HG03521 (cell line): ENCODE measurements at regions not wholly inside any gene's neighbourhood (a gene's known extent, or its start where the extent isn't known, plus 50 kb on each side); places are given as distances from the start of the nearest gene placed in this dataset.

ENCODE experiments used
- ATAC-seq: cut with Tn5 transposase; IDR thresholded peaks from one replicate; pipeline ENCODE4 v1.9.1; 2021; ENCODE audit warnings: mild to moderate bottlenecking, moderate library complexity; ENCODE audit not compliant: unreplicated experiment

- no peak for ATAC-seq
Measured at GRCh38 chr4:96753216-96753615, 913.3 kb downstream of the PDHA2 start.

- no peak for ATAC-seq
Measured at GRCh38 chr4:96755569-96756484, 915.9 kb downstream of the PDHA2 start.

GRCh38 chr4:96756584-96756983 lies 916.7 kb downstream of the PDHA2 start:
- no peak for ATAC-seq

DNA sequence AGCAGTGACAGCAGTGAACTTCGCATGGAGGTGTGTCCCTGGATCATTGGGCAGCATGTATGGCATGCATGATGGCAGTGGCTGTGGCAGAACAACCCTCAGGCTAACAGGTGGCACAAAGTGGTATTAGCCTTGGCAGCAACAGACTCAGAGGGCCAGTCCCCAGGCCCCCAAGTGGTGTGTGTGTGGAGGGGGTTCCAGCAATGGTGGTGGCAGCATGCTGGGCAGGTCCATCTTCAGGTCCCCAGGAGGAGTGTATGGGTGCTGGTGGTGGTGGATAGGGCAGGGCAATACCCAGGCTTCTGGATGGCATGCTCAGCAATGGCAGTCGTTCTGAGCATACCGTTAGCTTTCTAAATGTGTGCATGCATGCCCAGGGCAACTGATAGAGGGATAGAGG lies 923.7 kb downstream of the PDHA2 start:
- ATAC-seq, result no peak

DNA sequence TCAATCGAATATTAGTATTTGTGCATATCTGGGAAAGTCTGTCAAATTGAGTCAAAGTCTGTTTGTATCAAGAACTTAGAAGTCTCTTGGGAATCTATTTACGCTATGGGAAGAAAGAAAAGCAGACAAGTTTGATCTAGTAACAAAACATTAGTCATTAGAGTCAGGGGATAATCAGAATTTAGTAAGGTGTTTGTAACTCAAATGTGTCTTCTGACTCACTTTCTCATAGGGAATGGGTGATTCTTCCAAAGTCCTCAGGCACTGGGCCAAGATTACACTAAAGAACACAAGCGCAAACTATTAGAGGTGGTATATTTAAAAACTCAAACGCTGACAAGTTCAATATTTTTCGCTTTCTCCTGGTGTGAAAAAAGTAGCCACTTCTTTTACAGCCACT lies 926.5 kb downstream of the PDHA2 start:
- no peak for ATAC-seq

DNA sequence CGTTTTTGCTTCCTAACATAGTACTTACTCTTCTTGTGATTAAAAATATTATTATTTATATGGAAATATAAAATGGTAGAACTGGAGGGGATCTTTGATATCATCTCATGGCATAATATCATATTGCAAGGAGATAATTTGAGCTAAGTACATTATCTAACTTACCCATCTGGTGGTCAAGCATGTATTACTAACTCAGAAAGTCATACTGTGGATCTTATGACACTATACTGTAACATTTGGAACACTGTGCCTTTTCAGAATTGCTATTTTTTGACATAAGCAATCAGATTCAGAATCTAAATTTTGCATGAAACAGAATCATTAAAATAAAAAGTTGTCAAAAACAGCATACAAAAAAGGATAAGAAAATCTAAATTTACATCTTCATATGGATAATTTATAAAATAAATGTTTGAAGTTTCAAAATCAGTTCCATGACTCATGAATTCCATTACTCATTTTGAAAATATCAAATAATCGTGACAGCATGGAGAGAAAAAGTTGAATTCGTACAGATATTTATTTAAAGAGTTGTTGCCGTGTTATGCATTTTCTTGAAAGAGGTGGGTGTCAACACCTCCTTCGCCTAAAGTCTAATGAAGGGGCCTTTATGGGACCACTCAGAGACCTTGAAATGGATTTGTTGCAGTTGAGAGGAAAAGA lies 928.1 kb downstream of the PDHA2 start:
- no peak for ATAC-seq

DNA sequence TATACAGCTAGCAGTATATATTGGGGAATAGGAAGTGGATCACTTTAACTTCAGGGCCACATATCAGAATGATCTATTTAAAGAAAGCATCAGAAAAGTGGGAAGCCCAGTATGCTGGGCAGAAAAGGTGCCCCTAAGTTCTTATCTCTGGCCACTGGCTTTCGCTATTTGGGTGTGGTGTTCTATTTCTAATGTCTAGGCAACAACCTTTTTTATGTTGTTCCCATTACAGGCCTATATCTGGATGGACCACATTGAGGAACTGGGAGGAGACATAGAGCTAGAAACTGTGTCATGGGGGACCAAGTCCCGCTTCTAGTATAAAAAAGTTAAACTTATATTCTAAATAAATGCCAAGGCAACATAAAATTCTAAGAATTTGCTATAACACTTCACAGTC lies 935.6 kb downstream of the PDHA2 start:
- ATAC-seq, result no peak

- no peak for ATAC-seq
Measured at GRCh38 chr4:96776920-96777527, 937.1 kb downstream of the PDHA2 start.

DNA sequence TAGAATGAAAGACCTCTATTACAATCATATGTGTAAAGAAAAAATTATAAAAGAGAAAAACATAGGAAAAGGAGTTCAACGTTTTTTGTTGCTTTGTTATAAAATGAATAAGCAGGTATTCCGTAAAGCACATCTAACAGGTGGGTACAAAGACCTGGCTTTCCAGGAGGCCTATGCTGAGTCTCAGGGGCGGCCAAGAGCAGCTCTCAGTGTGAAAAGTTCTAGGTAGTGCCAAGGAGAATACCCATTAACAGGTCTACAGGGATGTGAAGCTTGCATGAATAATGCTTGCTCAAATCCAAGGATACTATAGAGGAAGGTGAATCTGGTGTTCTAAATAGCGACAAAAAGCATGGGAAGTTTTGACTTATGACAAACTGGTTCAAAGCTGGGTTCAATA lies 944.4 kb downstream of the PDHA2 start:
- ATAC-seq, result no peak

- no peak for ATAC-seq
Measured at GRCh38 chr4:96786306-96786705, 946.4 kb downstream of the PDHA2 start.

DNA sequence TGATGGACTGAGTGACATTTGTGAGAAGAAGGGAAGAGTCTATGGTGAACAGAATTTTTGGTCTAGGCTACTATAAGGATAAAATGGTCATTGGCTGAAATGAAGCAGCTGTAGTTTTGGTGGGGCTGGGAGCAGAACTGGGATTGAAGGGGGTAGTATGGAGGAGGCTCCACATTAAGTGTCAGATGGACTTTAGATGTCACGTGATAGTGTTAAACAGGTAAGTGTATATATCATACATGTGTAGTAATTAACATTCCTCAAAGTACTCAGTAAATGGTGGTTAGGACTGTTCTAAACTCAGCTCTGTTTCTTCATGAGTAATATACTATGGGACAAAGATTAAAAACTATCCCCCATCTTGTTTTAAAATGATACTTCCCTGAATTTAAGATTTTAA lies 947.9 kb downstream of the PDHA2 start:
- ATAC-seq, result no peak

GRCh38 chr4:96809563-96809962 lies 969.7 kb downstream of the PDHA2 start:
- ATAC-seq, result no peak

GRCh38 chr4:96827086-96827485 lies 987.2 kb downstream of the PDHA2 start:
- ATAC-seq, result no peak

DNA sequence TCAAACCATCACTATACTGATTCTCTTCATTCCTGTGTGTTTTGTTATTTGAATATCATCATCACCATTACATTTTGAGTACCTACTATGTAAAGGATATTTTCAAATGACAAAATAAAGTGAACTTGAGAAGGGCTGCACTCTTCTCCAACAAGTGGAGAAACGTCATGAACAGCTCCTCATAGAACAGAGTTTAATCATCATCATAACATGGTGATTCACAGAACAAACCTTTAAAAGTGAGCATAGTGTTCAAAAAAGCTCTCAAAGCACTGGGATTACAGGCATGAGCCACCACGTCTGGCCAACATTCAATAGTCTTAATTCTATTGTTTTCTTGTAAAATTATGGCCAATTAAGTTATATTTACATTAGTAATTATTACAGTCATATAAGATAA lies 993.9 kb downstream of the PDHA2 start:
- no peak for ATAC-seq

DNA sequence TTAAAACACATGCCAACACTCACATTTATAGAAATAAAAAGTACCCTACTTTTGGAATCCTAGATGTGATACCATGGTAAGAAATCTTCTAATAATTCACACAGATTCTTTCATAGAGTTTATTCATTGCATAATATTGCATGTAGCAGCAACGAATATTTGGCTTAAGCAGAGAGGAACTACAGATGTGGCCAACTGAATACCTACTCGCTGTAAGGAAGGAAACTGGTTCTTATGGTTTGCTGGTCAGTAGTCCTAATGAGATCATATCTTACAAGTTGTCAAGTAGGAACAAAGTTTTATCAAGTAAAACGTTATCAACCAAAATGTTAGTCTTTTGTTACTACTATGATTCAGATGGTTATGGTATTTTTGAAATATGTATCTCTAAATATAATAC lies 996.1 kb downstream of the PDHA2 start:
- ATAC-seq, result no peak

DNA sequence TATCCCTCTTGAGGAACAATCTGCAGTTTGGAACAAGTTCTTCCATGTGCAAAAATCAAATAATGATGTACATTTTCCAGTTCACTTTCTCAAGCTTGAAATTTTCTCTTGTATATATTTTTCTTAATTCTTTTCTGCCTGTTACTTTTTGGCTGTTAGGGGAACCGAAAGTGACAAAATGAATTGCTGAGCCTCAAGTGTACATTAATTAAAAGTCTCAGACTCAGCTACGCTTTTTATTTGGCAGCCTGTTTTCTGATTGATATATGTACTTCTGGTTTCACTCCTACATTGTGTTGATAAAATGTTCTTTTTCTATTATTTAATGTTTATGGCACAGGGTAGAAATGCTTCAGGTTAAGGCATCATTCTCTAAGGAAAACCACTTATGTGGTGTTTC lies 999.5 kb downstream of the PDHA2 start:
- ATAC-seq, result no peak

DNA sequence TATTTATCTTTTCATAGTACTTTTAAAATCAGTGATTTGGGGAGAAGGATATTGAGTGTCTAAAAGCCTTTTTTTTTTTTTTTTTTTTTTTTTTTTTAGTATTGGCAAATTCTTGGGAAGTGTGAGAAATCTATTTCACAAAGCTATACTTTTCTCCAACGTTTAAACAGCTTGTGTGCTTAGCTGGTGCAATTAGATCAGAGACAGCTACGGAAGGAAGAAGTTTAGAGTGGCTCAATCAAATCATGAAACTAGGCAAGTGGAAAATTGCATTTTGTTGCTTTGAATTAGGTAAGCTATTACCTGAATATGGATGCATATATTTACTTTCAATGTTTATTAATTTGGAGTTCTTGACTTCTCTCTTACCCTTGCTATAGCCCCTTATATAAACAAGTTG lies 1001.9 kb downstream of the PDHA2 start:
- ATAC-seq, result no peak

- ATAC-seq, result no peak
Measured at GRCh38 chr4:96844858-96845490, 1005.1 kb downstream of the PDHA2 start.

DNA sequence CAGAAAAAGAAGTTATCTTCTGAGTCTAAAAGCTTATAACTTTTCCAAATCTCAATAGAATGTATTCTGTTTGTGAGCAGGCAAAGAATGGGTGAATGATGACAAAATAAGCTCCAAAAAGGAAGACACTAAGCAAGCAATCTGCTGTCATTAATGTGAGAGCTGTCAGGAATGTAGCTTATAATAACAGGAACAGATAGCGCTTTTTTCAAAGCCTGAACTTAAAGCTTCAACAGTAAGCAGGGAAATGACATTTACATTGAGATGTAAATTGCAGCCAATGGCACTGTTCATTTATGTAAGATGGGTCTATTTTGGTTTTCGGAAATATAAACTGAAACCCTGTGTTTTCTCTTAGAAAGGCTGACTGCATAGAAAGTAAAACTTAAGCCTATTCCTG lies 1005.9 kb downstream of the PDHA2 start:
- ATAC-seq, result no peak

GRCh38 chr4:96874657-96875056 lies 1034.8 kb downstream of the PDHA2 start:
- ATAC-seq, result no peak

GRCh38 chr4:96879527-96879926 lies 1039.6 kb downstream of the PDHA2 start:
- no peak for ATAC-seq
